OCI-LY1 (cell line): ENCODE measurements at regions not wholly inside any gene's neighbourhood (a gene's known extent, or its start where the extent isn't known, plus 50 kb on each side); places are given as distances from the start of the nearest gene placed in this dataset.

Experiments
- H2AFZ ChIP-seq: fragments of 200-600 bp; sonication (generic), shearing (Covaris generic); 2 replicates; pipeline ENCODE4 v1.6.0; 2014; ENCODE audit warnings: antibody characterized with exemption, mild to moderate bottlenecking, low read length
- H3F3A ChIP-seq: fragments of 200-600 bp; sonication (generic), shearing (Covaris generic); 2 replicates; pipeline ENCODE4 v1.6.0; 2014; ENCODE audit warnings: mild to moderate bottlenecking, antibody characterized with exemption, low read length, moderate library complexity; ENCODE audit not compliant: insufficient read depth
- H3K27ac ChIP-seq: fragments of 200-600 bp; sonication (generic); 2 replicates; pipeline ENCODE4 v1.5.1; 2014; ENCODE audit warnings: low read length, mixed run types, mild to moderate bottlenecking, low read depth; ENCODE audit not compliant: poor library complexity, severe bottlenecking
- H3K27me3 ChIP-seq: fragments of 200-600 bp; sonication (generic); 2 replicates; pipeline ENCODE4 v1.6.0; 2014; ENCODE audit warnings: antibody characterized with exemption, mild to moderate bottlenecking, low read length, moderate library complexity; ENCODE audit not compliant: insufficient read depth
- H3K36me3 ChIP-seq: fragments of 200-600 bp; sonication (generic); 2 replicates; pipeline ENCODE4 v1.6.1; 2014; ENCODE audit warnings: mild to moderate bottlenecking, antibody characterized with exemption, low read length, moderate library complexity, mixed read lengths; ENCODE audit not compliant: insufficient read depth
- H3K4me1 ChIP-seq: fragments of 200-600 bp; sonication (generic); 2 replicates; pipeline ENCODE4 v1.5.1; 2014; ENCODE audit warnings: mild to moderate bottlenecking, low read length, moderate library complexity; ENCODE audit not compliant: insufficient read depth, severe bottlenecking
- H3K4me2 ChIP-seq: fragments of 200-600 bp; sonication (generic), shearing (Covaris generic); 2 replicates; pipeline ENCODE4 v1.6.1; 2014; ENCODE audit warnings: low read length
- H3K4me3 ChIP-seq: fragments of 200-600 bp; sonication (generic); 2 replicates; pipeline ENCODE4 v1.5.1; 2014; ENCODE audit warnings: low read length, low read depth, mild to moderate bottlenecking, mixed read lengths; ENCODE audit not compliant: poor library complexity, severe bottlenecking
- H3K79me2 ChIP-seq: fragments of 200-600 bp; shearing (Covaris generic); 2 replicates; pipeline ENCODE4 v1.6.1; 2016; ENCODE audit warnings: mixed run types, low read length, mixed read lengths; ENCODE audit not compliant: insufficient read depth
- H3K9ac ChIP-seq: fragments of 200-600 bp; sonication (generic), shearing (Covaris generic); 2 replicates; pipeline ENCODE4 v1.6.1; 2014; ENCODE audit warnings: mild to moderate bottlenecking, low read length, mixed read lengths
- H3K9me2 ChIP-seq: fragments of 200-600 bp; sonication (generic), shearing (Covaris generic); 2 replicates; pipeline ENCODE4 v1.6.1; 2014; ENCODE audit warnings: low read depth, mild to moderate bottlenecking, low read length, mixed read lengths
- H3K9me3 ChIP-seq: fragments of 200-600 bp; shearing (Covaris generic); 2 replicates; pipeline ENCODE4 v1.6.1; 2014; ENCODE audit warnings: low read length, mixed read lengths
- H4K20me1 ChIP-seq: fragments of 200-600 bp; sonication (generic), shearing (Covaris generic); 2 replicates; pipeline ENCODE4 v1.6.0; 2016; ENCODE audit warnings: mild to moderate bottlenecking, low read length; ENCODE audit not compliant: insufficient read depth
- EZH2 ChIP-seq: fragments of 200-600 bp; sonication (generic), shearing (Covaris generic); IDR thresholded peaks from 2 replicates; pipeline ENCODE4 v1.8.0; 2017; ENCODE audit warnings: borderline replicate concordance, mixed run types, mild to moderate bottlenecking, antibody characterized with exemption, low read length, moderate library complexity, mixed read lengths
- TF ChIP-seq, protein P1 (sequence below): fragments of 200-600 bp; sonication (generic), shearing (Covaris generic); IDR thresholded peaks from 2 replicates; pipeline ENCODE4 v1.5.1; 2017; ENCODE audit warnings: mild to moderate bottlenecking, antibody characterized with exemption, low read length, moderate library complexity, mixed read lengths

GRCh38 chr4:89482251-89482650, 174.7 kb upstream of the GPRIN3 start:
- no peaks in the 10 kb centered on the region for H3K79me2 ChIP-seq
- H3K4me2 ChIP-seq, result no peak overlapping the region
- no peaks in the 10 kb centered on the region for H3F3A ChIP-seq

DNA sequence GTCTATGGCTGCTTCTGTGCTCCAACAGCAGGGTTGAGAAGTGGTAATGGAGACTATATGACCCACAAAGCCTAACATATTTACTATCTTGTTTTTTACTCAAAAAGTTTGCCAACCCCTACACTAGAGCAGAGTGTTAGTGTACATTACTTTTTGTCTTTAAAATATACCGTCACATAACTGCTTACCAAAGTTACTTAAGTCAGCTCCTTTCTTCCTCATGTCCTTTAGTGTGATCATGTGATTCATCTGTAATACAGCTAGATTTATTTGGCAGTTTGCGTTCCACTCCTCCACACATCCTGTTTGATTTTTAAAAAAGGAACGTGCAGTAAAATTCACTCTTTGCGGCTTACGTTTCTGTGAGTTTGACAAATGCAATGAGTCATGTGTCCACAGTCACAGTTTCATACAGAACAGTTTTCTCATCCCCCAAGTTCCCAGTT, 162.4 kb upstream of the GPRIN3 start:
- Histone ChIP-seq H3K27me3 (no peaks in the 10 kb centered on the region), H3K4me2 (no peak overlapping the region), H3F3A (no peaks in the 10 kb centered on the region), H2AFZ (no peak overlapping the region), H3K36me3 (no peaks in the 10 kb centered on the region), H3K4me3 (no peak overlapping the region), H3K27ac (no peak overlapping the region), H3K9me2 (no peaks in the 10 kb centered on the region), H3K79me2 (no peaks in the 10 kb centered on the region), H3K9me3 (no peaks in the 10 kb centered on the region), H4K20me1 (no peaks in the 10 kb centered on the region), H3K9ac (no peak overlapping the region), H3K4me1 (peaks cover 22% of the 10 kb centered on the region)
- no peak for TF ChIP-seq EZH2
- TF ChIP-seq, protein P1, sequence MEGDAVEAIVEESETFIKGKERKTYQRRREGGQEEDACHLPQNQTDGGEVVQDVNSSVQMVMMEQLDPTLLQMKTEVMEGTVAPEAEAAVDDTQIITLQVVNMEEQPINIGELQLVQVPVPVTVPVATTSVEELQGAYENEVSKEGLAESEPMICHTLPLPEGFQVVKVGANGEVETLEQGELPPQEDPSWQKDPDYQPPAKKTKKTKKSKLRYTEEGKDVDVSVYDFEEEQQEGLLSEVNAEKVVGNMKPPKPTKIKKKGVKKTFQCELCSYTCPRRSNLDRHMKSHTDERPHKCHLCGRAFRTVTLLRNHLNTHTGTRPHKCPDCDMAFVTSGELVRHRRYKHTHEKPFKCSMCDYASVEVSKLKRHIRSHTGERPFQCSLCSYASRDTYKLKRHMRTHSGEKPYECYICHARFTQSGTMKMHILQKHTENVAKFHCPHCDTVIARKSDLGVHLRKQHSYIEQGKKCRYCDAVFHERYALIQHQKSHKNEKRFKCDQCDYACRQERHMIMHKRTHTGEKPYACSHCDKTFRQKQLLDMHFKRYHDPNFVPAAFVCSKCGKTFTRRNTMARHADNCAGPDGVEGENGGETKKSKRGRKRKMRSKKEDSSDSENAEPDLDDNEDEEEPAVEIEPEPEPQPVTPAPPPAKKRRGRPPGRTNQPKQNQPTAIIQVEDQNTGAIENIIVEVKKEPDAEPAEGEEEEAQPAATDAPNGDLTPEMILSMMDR, result no peak

More at GRCh38 chr4:89482251-89482650, 174.7 kb upstream of the GPRIN3 start:
- Histone ChIP-seq H4K20me1 (no peaks in the 10 kb centered on the region), H3K4me1 (no peaks in the 10 kb centered on the region), H3K9ac (no peak overlapping the region), H3K9me2 (no peaks in the 10 kb centered on the region), H3K36me3 (no peaks in the 10 kb centered on the region), H2AFZ (no peak overlapping the region), H3K27me3 (no peaks in the 10 kb centered on the region), H3K9me3 (no peaks in the 10 kb centered on the region), H3K27ac (no peak overlapping the region), H3K4me3 (no peak overlapping the region)
- TF ChIP-seq, protein P1, result no peak; the same call in 1 of the 2 replicates
- no peak for TF ChIP-seq EZH2

DNA sequence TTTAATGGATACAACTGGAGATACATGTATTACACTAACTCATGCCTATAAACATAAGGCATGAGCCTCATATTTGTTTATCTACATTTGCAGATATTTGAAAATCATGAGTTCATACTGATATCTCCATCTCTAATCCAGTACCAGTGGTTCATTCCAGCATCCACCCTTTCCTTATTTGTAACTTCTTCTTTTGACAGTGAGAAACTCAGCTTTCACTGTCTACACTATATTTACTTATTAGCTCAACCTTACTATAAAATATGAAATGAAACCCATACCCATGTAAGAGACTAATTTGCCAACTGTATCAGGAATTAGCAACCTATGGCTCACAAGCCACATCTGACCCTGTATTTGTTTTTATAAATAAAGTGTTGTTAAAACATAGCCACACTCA, 161.9 kb upstream of the GPRIN3 start:
- no peaks in the 10 kb centered on the region for H3K36me3 ChIP-seq
- H2AFZ ChIP-seq, result no peak overlapping the region
- H3K4me3 ChIP-seq, result no peak overlapping the region
- H3K4me2 ChIP-seq, result no peak overlapping the region
- H3K79me2 ChIP-seq, result no peaks in the 10 kb centered on the region
- peaks cover 22% of the 10 kb centered on the region for H3K4me1 ChIP-seq
- H3K9me3 ChIP-seq, result no peaks in the 10 kb centered on the region
- H3K9me2 ChIP-seq, result no peaks in the 10 kb centered on the region
- no peaks in the 10 kb centered on the region for H4K20me1 ChIP-seq
- H3K27me3 ChIP-seq, result no peaks in the 10 kb centered on the region
- no peak overlapping the region for H3K27ac ChIP-seq
- no peak for TF ChIP-seq EZH2
- TF ChIP-seq, protein P1, result no peak
- H3F3A ChIP-seq, result no peaks in the 10 kb centered on the region
- no peak overlapping the region for H3K9ac ChIP-seq
